ENCODE measurements at regions not wholly inside any gene's neighbourhood (a gene's known extent, or its start where the extent isn't known, plus 50 kb on each side); places are given as distances from the start of the nearest gene placed in this dataset.

DNA sequence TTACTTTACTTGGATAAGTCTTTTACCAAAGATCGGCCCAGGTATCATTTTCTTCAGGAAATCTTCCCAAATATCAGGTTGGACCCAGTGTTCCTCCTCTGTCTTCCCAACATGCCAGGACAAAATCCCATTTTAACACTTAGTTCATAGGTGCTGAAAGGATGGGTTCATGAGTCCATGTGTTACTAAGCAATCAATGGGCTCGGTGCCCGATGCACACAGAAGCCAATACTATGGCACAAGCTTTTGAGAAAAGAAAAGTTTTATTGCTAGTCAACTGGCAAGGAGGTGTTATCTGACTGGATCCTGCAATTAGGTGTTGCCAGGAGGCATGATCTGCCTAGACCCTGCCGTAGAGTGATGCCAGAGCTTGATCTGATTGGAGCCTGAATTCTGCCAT, 133.3 kb upstream of the SLC44A3 start:
- TF ChIP-seq CTCF (conservative IDR thresholded peaks at IDR 0.05; ENCODE audit: low read depth, low read length) (no peak), RFX5 (IDR thresholded peaks at IDR 0.05; ENCODE audit: low read depth, low read length) (no peak), POLR2A (IDR thresholded peaks at IDR 0.05; ENCODE audit: low read depth, low read length) (no peak), BHLHE40 (IDR thresholded peaks at IDR 0.05; ENCODE audit: low read depth, low read length) (no peak), MAFK (IDR thresholded peaks at IDR 0.05; ENCODE audit: low read depth, low read length) (no peak), SMC3 (IDR thresholded peaks at IDR 0.05; ENCODE audit: low read depth, low read length) (no peak), CEBPB (IDR thresholded peaks at IDR 0.05; ENCODE audit: low read depth, low read length) (no peak), RCOR1 (IDR thresholded peaks at IDR 0.05; ENCODE audit: insufficient replicate concordance, low read length) (no peak), ELK1 (IDR thresholded peaks at IDR 0.05; ENCODE audit: borderline replicate concordance, low read depth, low read length) (no peak)
